Retinal pigment epithelial cell (primary cell): ENCODE measurements at regions not wholly inside any gene's neighbourhood (a gene's known extent, or its start where the extent isn't known, plus 50 kb on each side); places are given as distances from the start of the nearest gene placed in this dataset.

ENCODE experiments used
- DNase-seq: peaks from one replicate; pipeline ENCODE4 v3.0.0-alpha.2; 2010; ENCODE audit warnings: low read depth
- H3K4me3 ChIP-seq: 2 replicates; pipeline ENCODE4 v1.5.1; 2011; ENCODE audit warnings: mild to moderate bottlenecking, low read length, control low read depth, moderate library complexity
- CTCF ChIP-seq: conservative IDR thresholded peaks from 2 replicates; pipeline ENCODE4 v1.5.1; 2011; ENCODE audit warnings: low read depth, low read length, control low read depth, inconsistent platforms

GRCh38 chr15:93671387-93671943, 559.9 kb upstream of the MCTP2 start:
- no peak for TF ChIP-seq CTCF
- DNase-seq: no peak
- no peak overlapping the region for H3K4me3 ChIP-seq

- no peak for DNase-seq
- no peak overlapping the region for H3K4me3 ChIP-seq
- no peak for TF ChIP-seq CTCF
These were observed 560.4 kb upstream of the MCTP2 start for GRCh38 chr15:93670931-93671330.

- DNase-seq: no peak
- TF ChIP-seq CTCF: no peak
- no peak overlapping the region for H3K4me3 ChIP-seq
These were observed 567.0 kb upstream of the MCTP2 start for GRCh38 chr15:93664213-93664956.

GRCh38 chr15:93662162-93662885, 569.0 kb upstream of the MCTP2 start:
- no peak overlapping the region for H3K4me3 ChIP-seq
- no peak for DNase-seq
- no peak for TF ChIP-seq CTCF

- H3K4me3 ChIP-seq: no peak overlapping the region
- no peak for TF ChIP-seq CTCF
- no peak for DNase-seq
These were observed 569.2 kb upstream of the RGMA start for GRCh38 chr15:93658026-93658816.

GRCh38 chr15:93656041-93656440, 567.0 kb upstream of the RGMA start:
- no peak for TF ChIP-seq CTCF
- no peak for DNase-seq
- no peak overlapping the region for H3K4me3 ChIP-seq
